Gastrocnemius medialis (tissue), 4 donors: ENCODE measurements at regions not wholly inside any gene's neighbourhood (a gene's known extent, or its start where the extent isn't known, plus 50 kb on each side); places are given as distances from the start of the nearest gene placed in this dataset.

Source experiments
- POLR2A ChIP-seq, 2 donors: fragments of 450-650 bp; IDR thresholded peaks; one replicate each; pipeline ENCODE4 v1.6.1; 2017; ENCODE audit warnings: antibody characterized with exemption in 2 of 2, mild to moderate bottlenecking in 2 of 2, moderate library complexity in 2 of 2
- TF ChIP-seq, protein P1 (sequence below), 5 experiments: fragments of 450-650 bp in 3 of 5; fragments of 200-600 bp in 2 of 5; sonication (generic) in 2 of 5; IDR thresholded peaks in 4 of 5; conservative IDR thresholded peaks in 1 of 5; 1 replicate in 4 of 5; 2 replicates in 1 of 5; pipeline ENCODE4 v1.5.1; 2016 to 2019; ENCODE audit warnings: antibody characterized with exemption in 5 of 5, mild to moderate bottlenecking in 3 of 5, moderate library complexity in 3 of 5

DNA sequence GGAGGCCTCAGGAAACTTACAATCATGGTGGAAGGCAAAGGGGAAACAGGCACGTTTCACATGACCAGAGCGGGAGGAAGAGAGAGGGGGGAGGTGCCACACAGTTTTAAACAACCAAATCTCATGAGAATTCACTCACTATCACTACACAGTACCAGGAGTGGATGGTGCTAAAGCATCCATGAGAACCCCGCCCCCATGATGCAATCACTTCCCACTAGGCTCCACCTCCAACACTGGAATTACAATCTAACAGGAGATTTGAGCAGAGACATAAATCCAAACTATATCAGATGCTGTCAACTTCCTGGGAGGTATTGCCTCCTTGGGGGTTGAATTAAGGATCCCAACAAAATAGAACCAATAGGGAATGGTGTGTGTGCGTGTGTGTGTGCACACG, 407.1 kb downstream of the MED10 start:
- TF ChIP-seq, protein P1, sequence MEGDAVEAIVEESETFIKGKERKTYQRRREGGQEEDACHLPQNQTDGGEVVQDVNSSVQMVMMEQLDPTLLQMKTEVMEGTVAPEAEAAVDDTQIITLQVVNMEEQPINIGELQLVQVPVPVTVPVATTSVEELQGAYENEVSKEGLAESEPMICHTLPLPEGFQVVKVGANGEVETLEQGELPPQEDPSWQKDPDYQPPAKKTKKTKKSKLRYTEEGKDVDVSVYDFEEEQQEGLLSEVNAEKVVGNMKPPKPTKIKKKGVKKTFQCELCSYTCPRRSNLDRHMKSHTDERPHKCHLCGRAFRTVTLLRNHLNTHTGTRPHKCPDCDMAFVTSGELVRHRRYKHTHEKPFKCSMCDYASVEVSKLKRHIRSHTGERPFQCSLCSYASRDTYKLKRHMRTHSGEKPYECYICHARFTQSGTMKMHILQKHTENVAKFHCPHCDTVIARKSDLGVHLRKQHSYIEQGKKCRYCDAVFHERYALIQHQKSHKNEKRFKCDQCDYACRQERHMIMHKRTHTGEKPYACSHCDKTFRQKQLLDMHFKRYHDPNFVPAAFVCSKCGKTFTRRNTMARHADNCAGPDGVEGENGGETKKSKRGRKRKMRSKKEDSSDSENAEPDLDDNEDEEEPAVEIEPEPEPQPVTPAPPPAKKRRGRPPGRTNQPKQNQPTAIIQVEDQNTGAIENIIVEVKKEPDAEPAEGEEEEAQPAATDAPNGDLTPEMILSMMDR (IDR thresholded peaks at IDR 0.05 in 4 of 5, conservative IDR thresholded peaks at IDR 0.05 in 1 of 5) = no peak
- no peak for TF ChIP-seq POLR2A (IDR thresholded peaks at IDR 0.05)
